ENCODE measurements at regions not wholly inside any gene's neighbourhood (a gene's known extent, or its start where the extent isn't known, plus 50 kb on each side); places are given as distances from the start of the nearest gene placed in this dataset.

DNA sequence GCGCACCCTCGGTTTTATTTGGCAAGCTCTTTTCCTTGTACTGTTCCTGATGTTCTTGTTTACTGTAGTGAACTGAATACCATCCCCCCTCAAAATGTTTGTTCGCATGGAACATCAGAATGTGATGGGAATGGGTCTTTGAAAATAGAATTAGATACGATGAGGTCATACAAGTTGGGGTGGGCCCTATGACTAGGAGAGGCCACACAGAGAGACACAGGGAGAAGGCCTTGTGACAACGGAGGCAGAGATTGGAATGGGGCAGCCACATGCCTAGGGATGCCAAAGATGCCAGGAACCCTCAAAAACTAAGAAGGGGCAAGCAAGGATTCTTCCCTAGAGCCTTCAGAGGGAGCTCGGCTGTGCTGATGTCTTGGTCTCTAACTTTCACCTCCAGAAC is 123.6 kb downstream of the FAM204A start:
- H3K4me1 ChIP-seq (replicated peaks in 1 of 2; ENCODE audit: control insufficient read depth in 2 of 2, insufficient read depth in 2 of 2, low read length in 2 of 2) = no peaks in the 10 kb centered on the region
- intact Hi-C loops (cut with micrococcal nuclease) (no loop called here), in situ Hi-C loops (cut with MboI) (no loop called here)
- H3K79me2 ChIP-seq (ENCODE audit: control insufficient read depth, insufficient read depth, low read length) = no peaks in the 10 kb centered on the region
- no peak overlapping the region for H3K4me2 ChIP-seq (ENCODE audit: insufficient read depth, low read length)
- no TSS peak for BruUV-seq (replicated peaks)
- 6% methylated on average over 6 of the region's 6 CpGs for WGBS (ENCODE audit: insufficient coverage, low coverage, missing lambda C conversion rate)
- H3K4me3 ChIP-seq = no peak overlapping the region
- CTCF ChIA-PET (ENCODE audit: low intra/inter-chr PET ratio) = no interaction called here
- DNase-seq (ENCODE audit: extremely low read depth in 1 of 4, low spot score in 3 of 4) = no peak
- H2AFZ ChIP-seq (ENCODE audit: low read depth, low read length) = no peak overlapping the region
- TF ChIP-seq ZNF644 (tag; IDR thresholded peaks at IDR 0.05; ENCODE audit: low read depth) (no peak), ZNF3 (CRISPR knock-in tag; IDR thresholded peaks at IDR 0.05) (no peak), PTBP1 (IDR thresholded peaks at IDR 0.05; ENCODE audit: low read depth, low read length) (no peak), EP400 (IDR thresholded peaks at IDR 0.05) (no peak), MED1 (CRISPR knock-in tag; IDR thresholded peaks at IDR 0.05; ENCODE audit: borderline replicate concordance) (no peak), SRSF1 (IDR thresholded peaks at IDR 0.05; ENCODE audit: low read depth, low read length) (no peak), SETDB1 (IDR thresholded peaks at IDR 0.05; ENCODE audit: low read length) (no peak), PHF20 (IDR thresholded peaks at IDR 0.05; ENCODE audit: partially characterized antibody) (no peak)
- FAIRE-seq = no peak
- POLR2A ChIA-PET = no interaction called here
- H3K27me3 ChIP-seq (ENCODE audit: control insufficient read depth in 2 of 2, insufficient read depth in 2 of 2, low read length in 2 of 2) = peaks cover 0 to 5% of the 10 kb centered on the region in 2 experiments; a peak in 1 of 5 replicates
- no peak overlapping the region for H3K27ac ChIP-seq (ENCODE audit: extremely low read depth, low read depth, low read length)
- H3K9me1 ChIP-seq (ENCODE audit: control insufficient read depth, insufficient read depth, low read length) = no peaks in the 10 kb centered on the region
- H3K9me3 ChIP-seq (replicated peaks; ENCODE audit: control insufficient read depth, insufficient read depth, low read depth, low read length) = no peaks in the 10 kb centered on the region
- H3K9ac ChIP-seq (ENCODE audit: insufficient read depth in 1 of 2, low read depth in 2 of 2, low read length in 2 of 2) = no peak overlapping the region
- no peaks in the 10 kb centered on the region for H3K36me3 ChIP-seq (ENCODE audit: control insufficient read depth, insufficient read depth, low read length)
- ATAC-seq = no peak
- H4K20me1 ChIP-seq (replicated peaks; ENCODE audit: control insufficient read depth, insufficient read depth, low read length) = no peaks in the 10 kb centered on the region
